ENCODE measurements at regions not wholly inside any gene's neighbourhood (a gene's known extent, or its start where the extent isn't known, plus 50 kb on each side); places are given as distances from the start of the nearest gene placed in this dataset.

DNA sequence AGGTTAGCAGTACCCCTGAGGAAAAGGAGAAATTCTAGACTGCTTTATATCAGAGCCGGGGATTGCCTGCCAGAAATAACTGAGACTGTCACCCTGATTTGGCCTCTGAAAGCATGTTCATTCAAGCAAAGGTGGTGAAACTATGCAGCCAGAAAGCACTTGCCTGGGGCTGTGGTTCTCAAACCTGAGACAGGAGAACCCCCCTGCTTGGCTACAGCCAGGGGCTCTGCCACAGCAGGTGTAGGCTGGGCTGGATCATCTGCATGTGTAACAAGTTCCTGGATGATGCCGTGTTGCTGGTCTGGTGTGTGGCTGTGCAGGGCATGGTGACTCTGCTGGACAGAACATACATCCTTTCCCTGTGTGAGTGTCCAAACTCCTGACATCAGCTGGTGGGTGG lies 157.8 kb downstream of the NXNL2 start:
- no peak for DNase-seq (ENCODE audit: insufficient read length, low spot score)
- TF ChIP-seq POLR2A (IDR thresholded peaks at IDR 0.05; ENCODE audit: low read depth, low read length), result no peak
- FAIRE-seq, result no peak

DNA sequence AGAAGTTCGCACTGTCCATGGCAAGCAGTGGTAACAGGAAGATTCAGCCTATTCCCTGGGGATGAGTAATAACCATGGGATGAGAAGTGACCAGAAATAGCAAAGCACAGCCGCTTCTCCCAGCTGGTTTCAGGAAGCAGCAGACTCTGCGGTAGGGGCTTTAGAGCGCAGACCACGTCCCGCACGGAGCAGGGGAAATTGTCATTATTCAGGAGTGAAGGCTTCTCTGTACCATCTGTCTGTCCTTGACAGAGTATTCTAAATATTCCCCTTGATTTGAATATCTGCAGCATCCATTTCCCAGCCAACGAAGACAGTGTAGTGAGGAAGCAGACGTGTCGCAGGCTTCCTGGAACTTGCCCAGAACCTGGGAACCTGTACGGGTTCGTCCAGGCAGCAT lies 159.6 kb downstream of the NXNL2 start:
- FAIRE-seq, result no peak
- peak; percentile 48 for DNase-seq (ENCODE audit: insufficient read length, low spot score)
- no peak for TF ChIP-seq POLR2A (IDR thresholded peaks at IDR 0.05; ENCODE audit: low read depth, low read length)

GRCh38 chr9:88696501-88696900 lies 161.5 kb downstream of the NXNL2 start:
- FAIRE-seq (no peak), DNase-seq (ENCODE audit: insufficient read length, low spot score) (no peak)
- TF ChIP-seq POLR2A (IDR thresholded peaks at IDR 0.05; ENCODE audit: low read depth, low read length), result no peak

DNA sequence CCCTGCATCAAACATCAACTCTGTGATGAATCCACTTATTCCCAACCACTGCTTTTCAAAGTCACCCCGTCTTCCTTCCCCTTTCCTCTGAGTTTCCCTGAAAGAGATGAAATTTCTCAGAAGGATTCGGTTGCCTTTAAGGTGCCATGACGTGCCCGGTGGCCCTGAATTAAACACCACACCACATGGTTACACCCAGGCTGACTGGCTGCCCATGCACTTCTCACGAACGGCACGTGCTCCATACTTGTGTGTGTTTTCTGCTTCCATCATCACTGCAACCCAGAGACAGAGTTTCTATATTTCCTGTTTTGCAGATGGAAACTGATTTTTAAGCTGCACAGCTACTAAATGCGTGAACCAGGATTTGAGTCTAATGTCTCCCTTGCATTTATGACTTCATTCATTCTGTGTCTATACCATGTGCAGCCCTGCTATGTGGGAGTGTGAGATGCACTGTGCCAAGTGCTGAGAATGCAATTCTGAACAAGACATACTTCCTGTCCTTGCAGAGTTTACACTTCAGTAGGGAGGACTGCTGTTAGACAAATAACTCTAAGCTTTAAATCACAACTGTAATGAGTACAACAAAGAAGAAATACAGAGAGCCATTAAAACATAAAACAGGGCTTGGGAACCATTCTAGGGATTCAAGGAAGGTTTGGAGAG lies 162.9 kb downstream of the NXNL2 start:
- DNase-seq (ENCODE audit: insufficient read length, low spot score) (no peak), FAIRE-seq (no peak)
- TF ChIP-seq POLR2A (IDR thresholded peaks at IDR 0.05; ENCODE audit: low read depth, low read length), result no peak

- TF ChIP-seq POLR2A (IDR thresholded peaks at IDR 0.05; ENCODE audit: low read depth, low read length), result no peak
- DNase-seq (ENCODE audit: insufficient read length, low spot score), result no peak
- FAIRE-seq, result no peak
Observed at GRCh38 chr9:88702985-88703384, 168.0 kb downstream of the NXNL2 start.

DNA sequence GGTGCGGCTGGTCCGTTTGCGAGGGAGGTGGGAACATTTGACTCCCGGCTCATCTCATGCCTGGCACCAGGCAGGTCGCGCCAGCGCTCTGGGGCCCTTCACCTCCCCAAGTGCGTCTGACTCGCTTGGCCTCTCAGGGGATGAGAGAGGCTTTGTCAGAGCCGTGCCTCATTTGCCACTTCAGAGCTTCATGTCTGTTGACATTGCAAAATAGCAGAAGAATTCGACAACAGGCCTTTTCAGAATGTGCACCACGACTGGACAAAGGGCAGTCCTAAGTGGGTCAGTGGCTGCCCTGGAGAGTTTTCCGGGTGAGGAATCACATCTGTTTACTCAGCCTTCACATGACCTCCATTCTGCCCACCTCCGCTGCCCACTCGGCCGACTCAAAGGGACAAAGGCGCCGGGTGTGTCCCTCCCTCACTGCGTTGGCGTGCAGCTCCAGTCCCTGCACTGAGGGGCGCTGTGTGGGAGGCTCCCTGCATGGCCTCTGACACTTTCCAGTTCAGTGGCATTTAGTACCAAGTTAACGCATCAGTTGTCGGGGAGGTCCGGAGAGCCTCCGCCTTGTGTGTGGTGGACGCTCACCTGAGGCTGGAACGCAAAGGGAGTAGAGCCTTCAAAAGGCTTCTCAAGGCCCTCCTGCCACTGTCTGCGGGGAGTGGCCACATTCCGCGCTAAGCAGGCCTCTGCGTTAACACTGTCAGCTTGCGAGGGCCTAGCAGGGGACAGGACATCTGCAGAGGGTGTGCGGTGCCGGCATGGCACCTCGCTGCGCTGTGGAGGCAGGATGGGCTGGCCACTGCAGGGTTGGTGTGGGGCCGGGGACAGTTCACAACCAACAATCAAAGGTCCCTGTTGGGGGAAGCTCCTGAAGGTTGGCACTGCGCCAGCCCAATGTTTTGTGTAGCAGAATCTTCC lies 171.5 kb downstream of the NXNL2 start:
- FAIRE-seq, result no peak
- no peak for TF ChIP-seq POLR2A (IDR thresholded peaks at IDR 0.05; ENCODE audit: low read depth, low read length)
- DNase-seq (ENCODE audit: insufficient read length, low spot score), result no peak

DNA sequence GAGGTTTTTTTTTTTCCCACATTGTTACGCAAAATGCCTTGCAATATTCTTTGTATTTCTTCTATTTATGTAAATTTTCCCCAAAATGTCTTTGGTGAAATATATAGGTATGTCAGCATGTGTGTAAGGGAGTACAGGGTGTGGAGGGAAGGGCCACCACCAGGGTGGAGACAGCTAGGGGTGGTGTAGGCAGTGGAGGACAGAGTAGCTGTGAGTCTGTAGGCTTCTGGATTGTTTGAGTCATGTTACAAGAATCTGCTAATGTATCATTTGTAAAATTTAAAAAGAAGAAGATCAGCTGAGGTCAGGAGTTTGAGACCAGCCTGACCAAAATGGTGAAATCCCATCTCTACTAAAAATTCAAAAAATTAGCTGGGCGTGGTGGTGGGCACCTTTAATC lies 175.5 kb downstream of the NXNL2 start:
- TF ChIP-seq POLR2A (IDR thresholded peaks at IDR 0.05; ENCODE audit: low read depth, low read length), result no peak
- DNase-seq (ENCODE audit: insufficient read length, low spot score) (peak; percentile 31), FAIRE-seq (no peak)

- FAIRE-seq (no peak), DNase-seq (ENCODE audit: insufficient read length, low spot score) (no peak)
- TF ChIP-seq POLR2A (IDR thresholded peaks at IDR 0.05; ENCODE audit: low read depth, low read length), result no peak
Observed at GRCh38 chr9:88711719-88712118, 176.7 kb downstream of the NXNL2 start.

DNA sequence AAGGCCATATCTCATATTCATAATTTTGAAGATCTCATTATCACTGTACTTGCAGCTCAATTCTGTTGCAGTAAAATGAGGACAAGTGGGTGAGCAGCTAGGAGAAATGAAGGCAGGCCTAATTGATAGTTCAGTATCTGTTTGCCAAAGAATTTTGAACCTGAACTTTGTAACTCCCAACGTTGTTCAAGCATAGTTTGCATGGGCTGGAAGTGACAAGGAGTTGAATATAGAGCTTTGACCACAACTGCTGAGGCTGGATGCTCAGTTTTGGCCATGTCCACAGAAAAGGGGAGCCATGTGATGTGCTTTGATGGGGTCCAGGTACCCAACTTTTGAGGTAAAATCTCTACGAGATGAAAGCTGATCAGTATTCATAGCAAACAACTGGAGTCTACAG lies 177.5 kb downstream of the NXNL2 start:
- TF ChIP-seq POLR2A (IDR thresholded peaks at IDR 0.05; ENCODE audit: low read depth, low read length), result no peak
- FAIRE-seq (no peak), DNase-seq (ENCODE audit: insufficient read length, low spot score) (no peak)

GRCh38 chr9:88713010-88713409 lies 178.0 kb downstream of the NXNL2 start:
- FAIRE-seq, result no peak

GRCh38 chr9:88716596-88717290 lies 181.8 kb downstream of the NXNL2 start:
- TF ChIP-seq POLR2A (IDR thresholded peaks at IDR 0.05; ENCODE audit: low read depth, low read length), result no peak
- DNase-seq (ENCODE audit: insufficient read length, low spot score) (no peak), FAIRE-seq (no peak)

More at GRCh38 chr9:88713010-88713409, 178.0 kb downstream of the NXNL2 start:
- no peak for DNase-seq (ENCODE audit: insufficient read length, low spot score)
- TF ChIP-seq POLR2A (IDR thresholded peaks at IDR 0.05; ENCODE audit: low read depth, low read length), result no peak

- TF ChIP-seq POLR2A (IDR thresholded peaks at IDR 0.05; ENCODE audit: low read depth, low read length), result no peak
- FAIRE-seq (no peak), DNase-seq (ENCODE audit: insufficient read length, low spot score) (no peak)
Observed at GRCh38 chr9:88721025-88721424, 186.0 kb downstream of the NXNL2 start.

DNA sequence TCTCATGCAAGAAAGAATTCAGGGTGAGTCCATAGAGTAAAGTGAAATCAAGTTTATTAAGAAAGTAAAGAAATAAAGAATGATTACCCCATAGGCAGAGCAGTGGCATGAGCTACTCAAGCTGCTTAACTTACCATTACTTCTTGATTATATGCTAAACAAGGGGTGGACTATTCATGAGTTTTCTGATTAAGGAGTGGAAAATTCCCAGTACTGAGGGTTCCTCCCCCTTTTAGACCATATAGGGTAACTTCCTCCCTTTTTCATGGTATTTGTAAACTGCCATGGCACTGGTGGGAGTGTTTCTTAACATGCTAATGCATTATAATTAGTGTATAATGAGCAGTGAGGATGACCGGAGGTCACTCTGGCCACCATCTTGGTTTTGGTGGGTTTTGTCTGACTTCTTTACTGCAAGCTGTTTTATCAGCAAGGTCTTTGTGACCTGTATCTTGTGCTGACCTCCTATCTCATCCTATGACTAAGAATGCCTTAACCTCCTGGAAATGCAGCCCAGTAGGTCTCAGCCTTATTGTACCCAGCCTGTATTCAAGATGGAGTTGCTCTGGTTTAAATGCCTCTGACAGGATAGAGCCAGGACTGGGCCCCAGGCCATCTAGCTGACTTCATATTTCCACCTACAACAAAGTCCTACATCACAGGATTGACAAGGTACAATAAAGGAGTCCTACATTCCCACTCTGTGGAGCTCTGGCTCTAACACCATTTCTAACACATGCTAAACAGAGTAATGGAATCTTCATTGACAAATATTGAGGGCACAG lies 186.7 kb downstream of the NXNL2 start:
- FAIRE-seq, result no peak
- TF ChIP-seq POLR2A (IDR thresholded peaks at IDR 0.05; ENCODE audit: low read depth, low read length), result no peak
- no peak for DNase-seq (ENCODE audit: insufficient read length, low spot score)
